ENCODE measurements at regions not wholly inside any gene's neighbourhood (a gene's known extent, or its start where the extent isn't known, plus 50 kb on each side); places are given as distances from the start of the nearest gene placed in this dataset.

GRCh38 chr13:88627071-88627470 is 955.9 kb downstream of the SLITRK5 start:
- no peaks in the 10 kb centered on the region for H3K9me3 ChIP-seq (ENCODE audit: control insufficient read depth in 2 of 2, low read length in 2 of 2)
- no peaks in the 10 kb centered on the region for H3K27me3 ChIP-seq (ENCODE audit: control insufficient read depth, insufficient read depth, low read length)
- H3K4me1 Mint-ChIP-seq: peaks cover 0 to 2% (median under 1%) of the 10 kb centered on the region in 4 donors
- H3K27ac ChIP-seq (ENCODE audit: insufficient read depth, low read length, poor library complexity, severe bottlenecking): no peak overlapping the region
- H3K36me3 Mint-ChIP-seq: no peaks in the 10 kb centered on the region
- ATAC-seq (ENCODE audit: low read depth in 2 of 2) (no peak), DNase-seq (no peak)
- H3K27ac Mint-ChIP-seq: no peak overlapping the region
- H3K4me1 ChIP-seq (ENCODE audit: control insufficient read depth, insufficient read depth, low read length, poor library complexity, severe bottlenecking): no peaks in the 10 kb centered on the region
- H3K36me3 ChIP-seq (ENCODE audit: control insufficient read depth, insufficient read depth, low read length): no peaks in the 10 kb centered on the region
- H3K4me3 Mint-ChIP-seq: no peak overlapping the region
- peaks cover 3 to 16% (median 9%) of the 10 kb centered on the region in 7 donors for H3K9me3 Mint-ChIP-seq
- H3K27me3 Mint-ChIP-seq: no peaks in the 10 kb centered on the region
- H3K4me3 ChIP-seq (ENCODE audit: low read depth, low read length): no peak overlapping the region

- Histone ChIP-seq H3K9me3 (ENCODE audit: control insufficient read depth in 2 of 2, low read length in 2 of 2) (no peaks in the 10 kb centered on the region), H3K27me3 (ENCODE audit: control insufficient read depth, insufficient read depth, low read length) (no peaks in the 10 kb centered on the region), H3K27ac (ENCODE audit: insufficient read depth, low read length, poor library complexity, severe bottlenecking) (no peak overlapping the region), H3K4me3 (ENCODE audit: low read depth, low read length) (no peak overlapping the region), H3K36me3 (ENCODE audit: control insufficient read depth, insufficient read depth, low read length) (no peaks in the 10 kb centered on the region), H3K4me1 (ENCODE audit: control insufficient read depth, insufficient read depth, low read length, poor library complexity, severe bottlenecking) (no peaks in the 10 kb centered on the region)
- no peak overlapping the region for H3K27ac Mint-ChIP-seq
- H3K4me3 Mint-ChIP-seq: no peak overlapping the region
- H3K27me3 Mint-ChIP-seq: no peaks in the 10 kb centered on the region
- no peaks in the 10 kb centered on the region for H3K36me3 Mint-ChIP-seq
- no peak for DNase-seq
- ATAC-seq (ENCODE audit: low read depth in 2 of 2): no peak
- H3K9me3 Mint-ChIP-seq: peaks cover 3 to 15% (median 9%) of the 10 kb centered on the region in 7 donors
- no peaks in the 10 kb centered on the region for H3K4me1 Mint-ChIP-seq
Observed at GRCh38 chr13:88628882-88629281, 957.7 kb downstream of the SLITRK5 start.

GRCh38 chr13:88637935-88638334 is 966.8 kb downstream of the SLITRK5 start:
- no peaks in the 10 kb centered on the region for H3K27me3 Mint-ChIP-seq
- H3K4me1 ChIP-seq (ENCODE audit: control insufficient read depth, insufficient read depth, low read length, poor library complexity, severe bottlenecking): no peaks in the 10 kb centered on the region
- DNase-seq (no peak), ATAC-seq (ENCODE audit: low read depth in 2 of 2) (no peak)
- H3K9me3 ChIP-seq (ENCODE audit: control insufficient read depth in 2 of 2, low read length in 2 of 2): peaks cover under 1 to 4% of the 10 kb centered on the region in 2 experiments
- H3K4me1 Mint-ChIP-seq: no peaks in the 10 kb centered on the region
- no peaks in the 10 kb centered on the region for H3K36me3 Mint-ChIP-seq
- no peak overlapping the region for H3K27ac Mint-ChIP-seq
- no peak overlapping the region for H3K4me3 Mint-ChIP-seq
- no peaks in the 10 kb centered on the region for H3K27me3 ChIP-seq (ENCODE audit: control insufficient read depth, insufficient read depth, low read length)
- H3K36me3 ChIP-seq (ENCODE audit: control insufficient read depth, insufficient read depth, low read length): no peaks in the 10 kb centered on the region
- peaks cover 0 to 9% (median 4%) of the 10 kb centered on the region in 7 donors for H3K9me3 Mint-ChIP-seq
- H3K4me3 ChIP-seq (ENCODE audit: low read depth, low read length): no peak overlapping the region
- no peak overlapping the region for H3K27ac ChIP-seq (ENCODE audit: insufficient read depth, low read length, poor library complexity, severe bottlenecking)

GRCh38 chr13:88643233-88643632 is 972.1 kb downstream of the SLITRK5 start:
- H3K36me3 ChIP-seq (ENCODE audit: control insufficient read depth, insufficient read depth, low read length): no peaks in the 10 kb centered on the region
- no peak overlapping the region for H3K27ac ChIP-seq (ENCODE audit: insufficient read depth, low read length, poor library complexity, severe bottlenecking)
- Mint-ChIP-seq H3K27ac (no peak overlapping the region), H3K9me3 (peaks cover 0 to 20% (median 2%) of the 10 kb centered on the region in 7 donors), H3K36me3 (no peaks in the 10 kb centered on the region), H3K27me3 (no peaks in the 10 kb centered on the region), H3K4me3 (no peak overlapping the region), H3K4me1 (no peaks in the 10 kb centered on the region)
- no peak for ATAC-seq (ENCODE audit: low read depth in 2 of 2)
- H3K27me3 ChIP-seq (ENCODE audit: control insufficient read depth, insufficient read depth, low read length): no peaks in the 10 kb centered on the region
- H3K9me3 ChIP-seq (ENCODE audit: control insufficient read depth in 2 of 2, low read length in 2 of 2): peaks cover 3 to 25% of the 10 kb centered on the region in 2 experiments
- DNase-seq: no peak
- no peak overlapping the region for H3K4me3 ChIP-seq (ENCODE audit: low read depth, low read length)
- H3K4me1 ChIP-seq (ENCODE audit: control insufficient read depth, insufficient read depth, low read length, poor library complexity, severe bottlenecking): no peaks in the 10 kb centered on the region

GRCh38 chr13:88648598-88649373 is 977.6 kb downstream of the SLITRK5 start:
- H3K36me3 ChIP-seq (ENCODE audit: control insufficient read depth, insufficient read depth, low read length): no peaks in the 10 kb centered on the region
- Mint-ChIP-seq H3K27me3 (no peaks in the 10 kb centered on the region), H3K9me3 (peaks cover 3 to 34% (median 8%) of the 10 kb centered on the region in 7 donors), H3K4me1 (peaks cover 0 to 4% (median 2%) of the 10 kb centered on the region in 4 donors), H3K4me3 (no peak overlapping the region), H3K36me3 (no peaks in the 10 kb centered on the region), H3K27ac (no peak overlapping the region)
- H3K27me3 ChIP-seq (ENCODE audit: control insufficient read depth, insufficient read depth, low read length): no peaks in the 10 kb centered on the region
- H3K9me3 ChIP-seq (ENCODE audit: control insufficient read depth in 2 of 2, low read length in 2 of 2): peaks cover 0 to 12% of the 10 kb centered on the region in 2 experiments
- H3K4me1 ChIP-seq (ENCODE audit: control insufficient read depth, insufficient read depth, low read length, poor library complexity, severe bottlenecking): no peaks in the 10 kb centered on the region
- ATAC-seq (ENCODE audit: low read depth in 2 of 2) (no peak), DNase-seq (no peak)
- H3K27ac ChIP-seq (ENCODE audit: insufficient read depth, low read length, poor library complexity, severe bottlenecking): no peak overlapping the region
- no peak overlapping the region for H3K4me3 ChIP-seq (ENCODE audit: low read depth, low read length)

DNA sequence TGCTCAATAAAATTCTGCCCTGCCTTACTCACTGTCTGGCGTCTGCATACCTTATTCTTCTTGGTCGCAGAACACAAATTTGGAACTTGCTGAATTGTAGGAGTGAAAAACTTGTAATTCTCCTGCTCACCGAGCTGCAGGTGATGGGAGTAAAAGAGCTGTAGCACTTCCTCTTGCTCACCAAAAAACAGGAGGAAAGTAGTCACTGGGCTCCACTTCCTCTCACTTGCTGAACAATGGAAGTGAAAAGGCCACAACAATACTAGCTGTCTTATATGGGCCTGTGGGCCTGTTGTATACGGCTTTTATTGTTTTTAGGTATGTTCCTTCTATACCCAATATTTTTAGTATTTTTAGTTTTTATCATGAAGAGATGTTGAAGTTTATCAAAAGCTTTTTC is 978.7 kb downstream of the SLITRK5 start:
- no peak for DNase-seq
- no peak overlapping the region for H3K27ac Mint-ChIP-seq
- peaks cover 0 to 4% (median 2%) of the 10 kb centered on the region in 4 donors for H3K4me1 Mint-ChIP-seq
- ATAC-seq (ENCODE audit: low read depth in 2 of 2): no peak
- Histone ChIP-seq H3K36me3 (ENCODE audit: control insufficient read depth, insufficient read depth, low read length) (no peaks in the 10 kb centered on the region), H3K27ac (ENCODE audit: insufficient read depth, low read length, poor library complexity, severe bottlenecking) (no peak overlapping the region), H3K27me3 (ENCODE audit: control insufficient read depth, insufficient read depth, low read length) (no peaks in the 10 kb centered on the region), H3K4me3 (ENCODE audit: low read depth, low read length) (no peak overlapping the region), H3K9me3 (ENCODE audit: control insufficient read depth in 2 of 2, low read length in 2 of 2) (peaks cover 0 to 3% of the 10 kb centered on the region in 2 experiments), H3K4me1 (ENCODE audit: control insufficient read depth, insufficient read depth, low read length, poor library complexity, severe bottlenecking) (no peaks in the 10 kb centered on the region)
- no peaks in the 10 kb centered on the region for H3K27me3 Mint-ChIP-seq
- H3K4me3 Mint-ChIP-seq: no peak overlapping the region
- H3K36me3 Mint-ChIP-seq: no peaks in the 10 kb centered on the region
- H3K9me3 Mint-ChIP-seq: peaks cover 3 to 31% (median 8%) of the 10 kb centered on the region in 7 donors

- Mint-ChIP-seq H3K4me1 (peaks cover 0 to 4% (median 2%) of the 10 kb centered on the region in 4 donors), H3K27me3 (no peaks in the 10 kb centered on the region), H3K4me3 (no peak overlapping the region), H3K36me3 (no peaks in the 10 kb centered on the region), H3K9me3 (peaks cover 3 to 36% (median 9%) of the 10 kb centered on the region in 7 donors), H3K27ac (no peak overlapping the region)
- Histone ChIP-seq H3K4me1 (ENCODE audit: control insufficient read depth, insufficient read depth, low read length, poor library complexity, severe bottlenecking) (no peaks in the 10 kb centered on the region), H3K9me3 (ENCODE audit: control insufficient read depth in 2 of 2, low read length in 2 of 2) (no peaks in the 10 kb centered on the region), H3K27me3 (ENCODE audit: control insufficient read depth, insufficient read depth, low read length) (no peaks in the 10 kb centered on the region), H3K36me3 (ENCODE audit: control insufficient read depth, insufficient read depth, low read length) (no peaks in the 10 kb centered on the region), H3K27ac (ENCODE audit: insufficient read depth, low read length, poor library complexity, severe bottlenecking) (no peak overlapping the region), H3K4me3 (ENCODE audit: low read depth, low read length) (no peak overlapping the region)
- DNase-seq (no peak), ATAC-seq (ENCODE audit: low read depth in 2 of 2) (no peak)
Observed at GRCh38 chr13:88651531-88651930, 980.4 kb downstream of the SLITRK5 start.

DNA sequence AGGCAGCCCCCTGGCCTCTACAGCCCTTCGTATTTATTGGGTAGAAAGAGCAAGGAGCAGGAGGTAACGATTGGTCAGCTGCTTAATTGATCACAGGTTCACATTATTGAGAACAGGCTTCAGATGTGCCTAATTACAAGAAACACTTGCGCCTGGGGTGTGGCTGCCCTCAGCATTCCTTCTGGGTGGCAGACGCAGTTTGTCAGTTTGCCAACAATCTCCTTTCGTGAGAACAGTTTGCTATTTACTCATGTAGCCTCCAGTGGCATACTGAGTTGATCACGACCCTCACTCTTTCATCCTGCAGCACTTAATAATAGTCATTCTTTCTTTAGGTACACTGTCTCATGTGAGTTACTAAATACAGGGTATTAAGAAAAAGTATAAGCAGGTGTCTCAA is 985.6 kb downstream of the SLITRK5 start:
- no peak for ATAC-seq (ENCODE audit: low read depth in 2 of 2)
- no peaks in the 10 kb centered on the region for H3K4me1 ChIP-seq (ENCODE audit: control insufficient read depth, insufficient read depth, low read length, poor library complexity, severe bottlenecking)
- no peaks in the 10 kb centered on the region for H3K4me1 Mint-ChIP-seq
- no peaks in the 10 kb centered on the region for H3K36me3 Mint-ChIP-seq
- no peak for DNase-seq
- peaks cover 0 to 6% of the 10 kb centered on the region in 2 experiments for H3K9me3 ChIP-seq (ENCODE audit: control insufficient read depth in 2 of 2, low read length in 2 of 2)
- no peak overlapping the region for H3K27ac Mint-ChIP-seq
- no peaks in the 10 kb centered on the region for H3K27me3 Mint-ChIP-seq
- peaks cover 3 to 27% (median 9%) of the 10 kb centered on the region in 7 donors for H3K9me3 Mint-ChIP-seq
- no peaks in the 10 kb centered on the region for H3K27me3 ChIP-seq (ENCODE audit: control insufficient read depth, insufficient read depth, low read length)
- no peaks in the 10 kb centered on the region for H3K36me3 ChIP-seq (ENCODE audit: control insufficient read depth, insufficient read depth, low read length)
- H3K4me3 Mint-ChIP-seq: no peak overlapping the region
- H3K27ac ChIP-seq (ENCODE audit: insufficient read depth, low read length, poor library complexity, severe bottlenecking): no peak overlapping the region
- H3K4me3 ChIP-seq (ENCODE audit: low read depth, low read length): no peak overlapping the region

Data from CD4-positive, CD25-positive, alpha-beta regulatory T cell (primary cell).